WTC11 (cell line): ENCODE measurements at regions not wholly inside any gene's neighbourhood (a gene's known extent, or its start where the extent isn't known, plus 50 kb on each side); places are given as distances from the start of the nearest gene placed in this dataset.

Experiments
- ATAC-seq: fragments of 200-7000 bp; cut with Tn5 transposase; 2 replicates; pipeline ENCODE4 v1.10.0; 2021; ENCODE audit warnings: mild to moderate bottlenecking, moderate library complexity
- CTCF ChIA-PET: fragments of 300-600 bp; sonication (Branson Sonifier 250); formaldehyde crosslinking; loops from one replicate; lab custom pipeline; 2021; ENCODE audit warnings: antibody characterized with exemption; lab: Charles Lee
- POLR2A ChIA-PET: fragments of 350-600 bp; sonication (Branson Sonifier 250); formaldehyde crosslinking; loops from one replicate; lab custom pipeline; 2021; ENCODE audit warnings: antibody characterized with exemption; lab: Charles Lee
- DNase-seq: peaks from one replicate; pipeline ENCODE4 v3.0.0; 2021; ENCODE audit warnings: low spot score
- H3K27ac Mint-ChIP-seq: 2 replicates; pipeline ENCODE4 v1.8.0; 2021; ENCODE audit warnings: mixed read lengths
- H3K27me3 Mint-ChIP-seq: 2 replicates; pipeline ENCODE4 v1.8.0; 2021; ENCODE audit warnings: low read depth, mild to moderate bottlenecking, moderate library complexity, mixed read lengths
- H3K36me3 Mint-ChIP-seq: 2 replicates; pipeline ENCODE4 v1.8.0; 2021; ENCODE audit warnings: mixed read lengths
- H3K4me1 Mint-ChIP-seq: 2 replicates; pipeline ENCODE4 v1.8.0; 2022; ENCODE audit warnings: mixed read lengths
- H3K4me3 Mint-ChIP-seq: 2 replicates; pipeline ENCODE4 v1.8.0; 2021; ENCODE audit warnings: mild to moderate bottlenecking, moderate library complexity, mixed read lengths
- H3K9me3 Mint-ChIP-seq: 2 replicates; pipeline ENCODE4 v1.8.0; 2021; ENCODE audit warnings: mixed read lengths
- ATF1 ChIP-seq: sonication (generic); formaldehyde crosslinking; IDR thresholded peaks from 2 replicates; pipeline ENCODE4 v1.8.1; 2023; ENCODE audit warnings: mild to moderate bottlenecking, moderate library complexity, missing genetic modification reagents
- CREB1 ChIP-seq: sonication (generic); formaldehyde crosslinking; IDR thresholded peaks from 2 replicates; pipeline ENCODE4 v1.8.0; 2023; ENCODE audit warnings: mild to moderate bottlenecking, missing genetic modification reagents
- ETV6 ChIP-seq: sonication (generic); formaldehyde crosslinking; IDR thresholded peaks from 2 replicates; pipeline ENCODE4 v1.8.1; 2022; ENCODE audit warnings: mild to moderate bottlenecking, missing genetic modification reagents
- IRF2 ChIP-seq: sonication (generic); formaldehyde crosslinking; IDR thresholded peaks from 2 replicates; pipeline ENCODE4 v1.8.0; 2022; ENCODE audit warnings: low read depth, missing genetic modification reagents, borderline replicate concordance
- NR1H2 ChIP-seq: sonication (generic); formaldehyde crosslinking; IDR thresholded peaks from 2 replicates; pipeline ENCODE4 v1.9.0; 2021; ENCODE audit warnings: mild to moderate bottlenecking, moderate library complexity, missing genetic modification reagents
- TEAD1 ChIP-seq: sonication (generic); formaldehyde crosslinking; IDR thresholded peaks from 2 replicates; pipeline ENCODE4 v1.8.0; 2022; ENCODE audit warnings: mild to moderate bottlenecking, missing genetic modification reagents
- TF ChIP-seq, protein P1 (sequence below): sonication (generic); formaldehyde crosslinking; IDR thresholded peaks from 2 replicates; pipeline ENCODE4 v1.8.0; 2023; ENCODE audit warnings: missing genetic modification reagents, mild to moderate bottlenecking, borderline replicate concordance
- TF ChIP-seq, protein P2 (sequence below): fragments of 250-450 bp; sonication (Bioruptor Pico); IDR thresholded peaks from 2 replicates; pipeline ENCODE4 v1.9.0; 2021; ENCODE audit warnings: mild to moderate bottlenecking
- TF ChIP-seq, protein P3 (sequence below): fragments of 250-450 bp; sonication (Bioruptor Pico); IDR thresholded peaks from 2 replicates; pipeline ENCODE4 v1.8.0; 2021; ENCODE audit warnings: mild to moderate bottlenecking
- TF ChIP-seq, protein P4 (sequence below): sonication (generic); formaldehyde crosslinking; IDR thresholded peaks from 2 replicates; pipeline ENCODE4 v1.8.0; 2023; ENCODE audit warnings: mild to moderate bottlenecking, missing genetic modification reagents
- TF ChIP-seq, protein P5 (sequence below): sonication (generic); formaldehyde crosslinking; IDR thresholded peaks from 2 replicates; pipeline ENCODE4 v1.8.1; 2023; ENCODE audit warnings: mild to moderate bottlenecking, moderate library complexity, missing genetic modification reagents
- TF ChIP-seq, protein P6 (sequence below): sonication (generic); formaldehyde crosslinking; IDR thresholded peaks from 2 replicates; pipeline ENCODE4 v1.8.0; 2022; ENCODE audit warnings: mild to moderate bottlenecking, missing genetic modification reagents

DNA sequence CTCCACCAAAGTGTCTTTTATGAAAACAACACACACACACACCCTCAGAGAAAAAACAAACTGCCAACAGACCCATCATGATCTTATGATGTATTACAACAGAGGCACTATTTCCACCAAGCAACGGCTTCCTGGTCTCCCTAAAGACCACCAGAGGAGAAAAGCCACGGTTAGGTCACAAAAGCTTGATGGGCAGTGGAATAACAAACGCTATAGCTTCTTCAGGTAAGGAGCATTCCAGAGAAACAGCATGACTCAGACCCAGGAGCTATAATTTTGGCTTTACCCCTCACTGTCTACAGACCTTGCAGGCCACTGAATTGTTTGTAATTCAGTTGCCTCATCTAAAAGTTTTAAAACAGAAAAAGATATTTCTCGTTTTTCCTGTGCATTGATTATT is 105.7 kb upstream of the GPR141 start:
- peak overlapping the region; percentile 64; the same call in 1 of the 2 replicates for H3K27ac Mint-ChIP-seq
- ChIA-PET CTCF (interaction anchor here (0.8 to 1.7 kb wide), 5 partner anchors 25 to 753 kb away, joined by 3 to 6 read pairs (median 3); no protein-coding TSS in a partner anchor), POLR2A (no interaction called here)
- H3K36me3 Mint-ChIP-seq: no peaks in the 10 kb centered on the region
- ATAC-seq: peak; percentile 85
- no peak overlapping the region for H3K4me3 Mint-ChIP-seq
- DNase-seq: no peak
- H3K4me1 Mint-ChIP-seq: peaks cover 15% of the 10 kb centered on the region
- H3K9me3 Mint-ChIP-seq: no peaks in the 10 kb centered on the region
- TF ChIP-seq, protein P1, sequence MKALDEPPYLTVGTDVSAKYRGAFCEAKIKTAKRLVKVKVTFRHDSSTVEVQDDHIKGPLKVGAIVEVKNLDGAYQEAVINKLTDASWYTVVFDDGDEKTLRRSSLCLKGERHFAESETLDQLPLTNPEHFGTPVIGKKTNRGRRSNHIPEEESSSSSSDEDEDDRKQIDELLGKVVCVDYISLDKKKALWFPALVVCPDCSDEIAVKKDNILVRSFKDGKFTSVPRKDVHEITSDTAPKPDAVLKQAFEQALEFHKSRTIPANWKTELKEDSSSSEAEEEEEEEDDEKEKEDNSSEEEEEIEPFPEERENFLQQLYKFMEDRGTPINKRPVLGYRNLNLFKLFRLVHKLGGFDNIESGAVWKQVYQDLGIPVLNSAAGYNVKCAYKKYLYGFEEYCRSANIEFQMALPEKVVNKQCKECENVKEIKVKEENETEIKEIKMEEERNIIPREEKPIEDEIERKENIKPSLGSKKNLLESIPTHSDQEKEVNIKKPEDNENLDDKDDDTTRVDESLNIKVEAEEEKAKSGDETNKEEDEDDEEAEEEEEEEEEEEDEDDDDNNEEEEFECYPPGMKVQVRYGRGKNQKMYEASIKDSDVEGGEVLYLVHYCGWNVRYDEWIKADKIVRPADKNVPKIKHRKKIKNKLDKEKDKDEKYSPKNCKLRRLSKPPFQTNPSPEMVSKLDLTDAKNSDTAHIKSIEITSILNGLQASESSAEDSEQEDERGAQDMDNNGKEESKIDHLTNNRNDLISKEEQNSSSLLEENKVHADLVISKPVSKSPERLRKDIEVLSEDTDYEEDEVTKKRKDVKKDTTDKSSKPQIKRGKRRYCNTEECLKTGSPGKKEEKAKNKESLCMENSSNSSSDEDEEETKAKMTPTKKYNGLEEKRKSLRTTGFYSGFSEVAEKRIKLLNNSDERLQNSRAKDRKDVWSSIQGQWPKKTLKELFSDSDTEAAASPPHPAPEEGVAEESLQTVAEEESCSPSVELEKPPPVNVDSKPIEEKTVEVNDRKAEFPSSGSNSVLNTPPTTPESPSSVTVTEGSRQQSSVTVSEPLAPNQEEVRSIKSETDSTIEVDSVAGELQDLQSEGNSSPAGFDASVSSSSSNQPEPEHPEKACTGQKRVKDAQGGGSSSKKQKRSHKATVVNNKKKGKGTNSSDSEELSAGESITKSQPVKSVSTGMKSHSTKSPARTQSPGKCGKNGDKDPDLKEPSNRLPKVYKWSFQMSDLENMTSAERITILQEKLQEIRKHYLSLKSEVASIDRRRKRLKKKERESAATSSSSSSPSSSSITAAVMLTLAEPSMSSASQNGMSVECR: no peak
- TF ChIP-seq, protein P2, sequence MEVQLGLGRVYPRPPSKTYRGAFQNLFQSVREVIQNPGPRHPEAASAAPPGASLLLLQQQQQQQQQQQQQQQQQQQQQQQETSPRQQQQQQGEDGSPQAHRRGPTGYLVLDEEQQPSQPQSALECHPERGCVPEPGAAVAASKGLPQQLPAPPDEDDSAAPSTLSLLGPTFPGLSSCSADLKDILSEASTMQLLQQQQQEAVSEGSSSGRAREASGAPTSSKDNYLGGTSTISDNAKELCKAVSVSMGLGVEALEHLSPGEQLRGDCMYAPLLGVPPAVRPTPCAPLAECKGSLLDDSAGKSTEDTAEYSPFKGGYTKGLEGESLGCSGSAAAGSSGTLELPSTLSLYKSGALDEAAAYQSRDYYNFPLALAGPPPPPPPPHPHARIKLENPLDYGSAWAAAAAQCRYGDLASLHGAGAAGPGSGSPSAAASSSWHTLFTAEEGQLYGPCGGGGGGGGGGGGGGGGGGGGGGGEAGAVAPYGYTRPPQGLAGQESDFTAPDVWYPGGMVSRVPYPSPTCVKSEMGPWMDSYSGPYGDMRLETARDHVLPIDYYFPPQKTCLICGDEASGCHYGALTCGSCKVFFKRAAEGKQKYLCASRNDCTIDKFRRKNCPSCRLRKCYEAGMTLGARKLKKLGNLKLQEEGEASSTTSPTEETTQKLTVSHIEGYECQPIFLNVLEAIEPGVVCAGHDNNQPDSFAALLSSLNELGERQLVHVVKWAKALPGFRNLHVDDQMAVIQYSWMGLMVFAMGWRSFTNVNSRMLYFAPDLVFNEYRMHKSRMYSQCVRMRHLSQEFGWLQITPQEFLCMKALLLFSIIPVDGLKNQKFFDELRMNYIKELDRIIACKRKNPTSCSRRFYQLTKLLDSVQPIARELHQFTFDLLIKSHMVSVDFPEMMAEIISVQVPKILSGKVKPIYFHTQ (CRISPR knock-in tag): no peak
- TF ChIP-seq NR1H2 (CRISPR knock-in tag) (no peak), TEAD1 (CRISPR knock-in tag) (no peak), IRF2 (CRISPR knock-in tag) (no peak), ATF1 (no peak), ETV6 (no peak), CREB1 (CRISPR knock-in tag) (no peak)
- TF ChIP-seq, protein P3, sequence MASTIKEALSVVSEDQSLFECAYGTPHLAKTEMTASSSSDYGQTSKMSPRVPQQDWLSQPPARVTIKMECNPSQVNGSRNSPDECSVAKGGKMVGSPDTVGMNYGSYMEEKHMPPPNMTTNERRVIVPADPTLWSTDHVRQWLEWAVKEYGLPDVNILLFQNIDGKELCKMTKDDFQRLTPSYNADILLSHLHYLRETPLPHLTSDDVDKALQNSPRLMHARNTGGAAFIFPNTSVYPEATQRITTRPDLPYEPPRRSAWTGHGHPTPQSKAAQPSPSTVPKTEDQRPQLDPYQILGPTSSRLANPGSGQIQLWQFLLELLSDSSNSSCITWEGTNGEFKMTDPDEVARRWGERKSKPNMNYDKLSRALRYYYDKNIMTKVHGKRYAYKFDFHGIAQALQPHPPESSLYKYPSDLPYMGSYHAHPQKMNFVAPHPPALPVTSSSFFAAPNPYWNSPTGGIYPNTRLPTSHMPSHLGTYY (CRISPR knock-in tag): no peak
- TF ChIP-seq, protein P4, sequence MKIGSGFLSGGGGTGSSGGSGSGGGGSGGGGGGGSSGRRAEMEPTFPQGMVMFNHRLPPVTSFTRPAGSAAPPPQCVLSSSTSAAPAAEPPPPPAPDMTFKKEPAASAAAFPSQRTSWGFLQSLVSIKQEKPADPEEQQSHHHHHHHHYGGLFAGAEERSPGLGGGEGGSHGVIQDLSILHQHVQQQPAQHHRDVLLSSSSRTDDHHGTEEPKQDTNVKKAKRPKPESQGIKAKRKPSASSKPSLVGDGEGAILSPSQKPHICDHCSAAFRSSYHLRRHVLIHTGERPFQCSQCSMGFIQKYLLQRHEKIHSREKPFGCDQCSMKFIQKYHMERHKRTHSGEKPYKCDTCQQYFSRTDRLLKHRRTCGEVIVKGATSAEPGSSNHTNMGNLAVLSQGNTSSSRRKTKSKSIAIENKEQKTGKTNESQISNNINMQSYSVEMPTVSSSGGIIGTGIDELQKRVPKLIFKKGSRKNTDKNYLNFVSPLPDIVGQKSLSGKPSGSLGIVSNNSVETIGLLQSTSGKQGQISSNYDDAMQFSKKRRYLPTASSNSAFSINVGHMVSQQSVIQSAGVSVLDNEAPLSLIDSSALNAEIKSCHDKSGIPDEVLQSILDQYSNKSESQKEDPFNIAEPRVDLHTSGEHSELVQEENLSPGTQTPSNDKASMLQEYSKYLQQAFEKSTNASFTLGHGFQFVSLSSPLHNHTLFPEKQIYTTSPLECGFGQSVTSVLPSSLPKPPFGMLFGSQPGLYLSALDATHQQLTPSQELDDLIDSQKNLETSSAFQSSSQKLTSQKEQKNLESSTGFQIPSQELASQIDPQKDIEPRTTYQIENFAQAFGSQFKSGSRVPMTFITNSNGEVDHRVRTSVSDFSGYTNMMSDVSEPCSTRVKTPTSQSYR: no peak
- TF ChIP-seq, protein P5, sequence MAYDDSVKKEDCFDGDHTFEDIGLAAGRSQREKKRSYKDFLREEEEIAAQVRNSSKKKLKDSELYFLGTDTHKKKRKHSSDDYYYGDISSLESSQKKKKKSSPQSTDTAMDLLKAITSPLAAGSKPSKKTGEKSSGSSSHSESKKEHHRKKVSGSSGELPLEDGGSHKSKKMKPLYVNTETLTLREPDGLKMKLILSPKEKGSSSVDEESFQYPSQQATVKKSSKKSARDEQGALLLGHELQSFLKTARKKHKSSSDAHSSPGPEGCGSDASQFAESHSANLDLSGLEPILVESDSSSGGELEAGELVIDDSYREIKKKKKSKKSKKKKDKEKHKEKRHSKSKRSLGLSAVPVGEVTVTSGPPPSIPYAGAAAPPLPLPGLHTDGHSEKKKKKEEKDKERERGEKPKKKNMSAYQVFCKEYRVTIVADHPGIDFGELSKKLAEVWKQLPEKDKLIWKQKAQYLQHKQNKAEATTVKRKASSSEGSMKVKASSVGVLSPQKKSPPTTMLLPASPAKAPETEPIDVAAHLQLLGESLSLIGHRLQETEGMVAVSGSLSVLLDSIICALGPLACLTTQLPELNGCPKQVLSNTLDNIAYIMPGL (CRISPR knock-in tag): no peak
- TF ChIP-seq, protein P6, sequence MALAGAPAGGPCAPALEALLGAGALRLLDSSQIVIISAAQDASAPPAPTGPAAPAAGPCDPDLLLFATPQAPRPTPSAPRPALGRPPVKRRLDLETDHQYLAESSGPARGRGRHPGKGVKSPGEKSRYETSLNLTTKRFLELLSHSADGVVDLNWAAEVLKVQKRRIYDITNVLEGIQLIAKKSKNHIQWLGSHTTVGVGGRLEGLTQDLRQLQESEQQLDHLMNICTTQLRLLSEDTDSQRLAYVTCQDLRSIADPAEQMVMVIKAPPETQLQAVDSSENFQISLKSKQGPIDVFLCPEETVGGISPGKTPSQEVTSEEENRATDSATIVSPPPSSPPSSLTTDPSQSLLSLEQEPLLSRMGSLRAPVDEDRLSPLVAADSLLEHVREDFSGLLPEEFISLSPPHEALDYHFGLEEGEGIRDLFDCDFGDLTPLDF (CRISPR knock-in tag): no peak
- H3K27me3 Mint-ChIP-seq: no peaks in the 10 kb centered on the region
